GM08714 (cell line): ENCODE measurements at regions not wholly inside any gene's neighbourhood (a gene's known extent, or its start where the extent isn't known, plus 50 kb on each side); places are given as distances from the start of the nearest gene placed in this dataset.
"Not testable (repeated sequence)": the region's sequence is repeated elsewhere in the genome, so short reads cannot be mapped to it uniquely, and the experiment has no call there.

ENCODE experiments used
- H3K4me3 ChIP-seq: fragments of 200-500 bp; sonication (Bioruptor generic); 2 replicates; pipeline ENCODE4 v1.5.1; 2014; ENCODE audit warnings: mild to moderate bottlenecking, low read length, inconsistent platforms
- ZNF274 ChIP-seq: IDR thresholded peaks from 2 replicates; pipeline ENCODE4 v1.6.1; 2012; ENCODE audit warnings: mild to moderate bottlenecking, low read depth, low read length

DNA sequence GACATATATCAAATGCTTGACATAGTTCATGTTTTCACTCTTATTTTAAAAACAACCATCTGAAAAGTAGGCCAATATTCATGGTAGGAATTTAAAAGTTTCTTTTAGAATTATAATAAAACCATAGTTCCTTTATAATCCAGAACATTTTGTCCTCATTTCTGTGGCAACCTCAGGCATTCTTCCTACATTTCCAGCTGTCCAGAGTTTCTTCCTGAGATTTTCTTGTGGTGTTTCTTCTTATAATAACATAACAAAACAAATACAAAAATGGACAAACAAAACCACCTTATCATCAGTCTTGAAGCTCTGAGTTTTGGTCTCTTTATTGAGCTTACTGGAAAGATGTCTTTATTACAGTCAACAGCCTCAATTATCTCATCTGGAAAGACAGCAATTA lies 2028.6 kb upstream of the CELF4 start:
- no peak for TF ChIP-seq ZNF274

DNA sequence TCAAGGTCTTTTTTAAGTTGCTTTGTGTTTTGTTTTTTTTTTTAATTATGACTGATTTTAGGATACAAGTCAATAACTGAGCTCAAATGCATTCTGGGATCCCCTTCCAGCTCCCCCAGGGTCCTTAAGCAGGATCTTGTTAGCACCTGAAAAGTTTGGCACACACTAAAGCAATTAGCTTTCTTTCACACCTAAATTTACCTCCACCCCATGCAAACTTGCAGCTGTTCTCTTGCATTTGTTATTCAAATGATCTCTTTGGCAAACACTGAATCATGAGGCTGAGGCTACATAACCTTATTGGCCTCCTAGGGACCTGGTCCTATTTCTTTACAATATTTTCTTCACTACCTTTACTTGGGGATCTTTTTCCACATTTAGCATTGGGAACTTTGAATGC lies 2026.1 kb upstream of the CELF4 start:
- H3K4me3 ChIP-seq = no peak overlapping the region
- TF ChIP-seq ZNF274 = no peak

More for the DNA sequence above, 2028.6 kb upstream of the CELF4 start:
- H3K4me3 ChIP-seq = no peak overlapping the region

DNA sequence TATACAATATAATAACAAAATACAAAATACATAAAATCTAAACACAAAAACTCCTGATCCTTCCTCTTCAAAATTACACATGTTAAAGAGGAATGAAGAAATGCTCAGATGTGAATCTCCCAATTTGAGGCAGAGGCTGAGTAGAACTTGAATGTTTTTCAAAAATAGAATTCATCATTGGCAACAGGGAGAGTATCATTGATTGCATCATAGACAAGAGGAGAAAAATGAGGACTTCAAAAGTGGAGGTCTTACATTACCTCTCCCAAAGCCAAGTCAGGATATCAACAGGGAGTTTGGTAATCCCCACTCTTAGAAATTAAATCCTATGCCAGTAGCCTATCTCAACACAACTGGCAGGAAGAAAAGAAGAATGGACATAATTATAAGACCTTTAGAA lies 2023.9 kb upstream of the CELF4 start:
- H3K4me3 ChIP-seq = no peak overlapping the region
- no peak for TF ChIP-seq ZNF274

DNA sequence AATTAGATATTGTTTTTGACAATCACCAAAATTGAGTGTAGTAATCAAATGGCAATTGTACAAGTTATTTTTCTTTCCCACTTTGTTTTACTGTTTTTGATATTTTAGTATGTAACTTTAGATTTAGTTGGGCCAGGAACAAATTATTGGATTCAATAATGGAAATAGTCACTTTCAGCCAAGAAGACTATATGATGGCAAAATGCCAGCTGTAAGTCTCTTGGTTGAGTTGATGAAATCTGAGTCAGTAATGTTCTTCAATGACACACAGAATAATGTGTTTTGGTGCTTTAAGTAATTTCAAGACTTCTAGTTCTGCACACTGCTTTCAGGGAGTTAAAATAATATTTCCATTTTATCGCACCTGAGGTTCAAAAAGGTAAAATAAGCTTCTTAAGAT lies 2022.0 kb upstream of the CELF4 start:
- H3K4me3 ChIP-seq = no peak overlapping the region
- TF ChIP-seq ZNF274 = no peak

DNA sequence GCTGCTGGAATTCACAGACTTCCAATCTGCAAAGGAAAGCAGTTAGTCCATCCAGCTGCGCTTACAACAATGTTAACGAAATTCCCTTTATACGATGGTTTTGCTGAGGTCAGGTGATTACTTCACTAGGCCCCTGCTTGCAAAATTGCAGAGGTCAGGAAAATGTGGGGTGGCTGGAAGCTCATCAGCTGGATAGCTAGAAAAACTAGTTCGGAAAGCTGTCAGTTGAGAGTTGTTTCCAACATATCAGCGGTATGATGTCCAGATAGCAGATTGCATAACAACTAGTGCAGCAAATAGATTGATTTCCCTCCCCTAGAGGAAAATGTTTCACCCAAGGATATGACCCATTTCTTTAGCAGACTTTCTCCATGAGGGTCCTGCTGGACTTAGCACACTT lies 2021.1 kb upstream of the CELF4 start:
- TF ChIP-seq ZNF274 = no peak
- no peak overlapping the region for H3K4me3 ChIP-seq

GRCh38 chr18:39574897-39575296 lies 2009.3 kb upstream of the CELF4 start:
- no peak overlapping the region for H3K4me3 ChIP-seq
- no peak for TF ChIP-seq ZNF274

DNA sequence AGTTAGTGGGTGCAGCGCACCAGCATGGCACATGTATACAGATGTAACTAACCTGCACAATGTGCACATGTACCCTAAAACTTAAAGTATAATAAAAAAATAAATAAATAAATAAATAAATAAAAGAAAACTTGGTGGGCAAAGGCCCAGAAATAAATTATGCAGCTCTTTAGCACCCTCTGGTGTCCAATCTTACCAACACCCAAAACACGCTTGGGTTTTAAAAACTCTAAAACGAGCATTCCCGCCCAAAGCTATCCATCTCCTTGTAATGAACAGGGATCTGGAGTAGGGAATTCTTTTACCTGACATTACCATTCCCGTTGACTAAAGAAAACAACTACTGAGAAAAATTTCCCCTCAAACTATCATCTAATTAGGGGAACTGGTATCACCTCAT lies 2005.9 kb upstream of the CELF4 start:
- TF ChIP-seq ZNF274 = no peak

GRCh38 chr18:39565551-39566230 lies 2000.1 kb upstream of the CELF4 start:
- not testable (repeated sequence) for H3K4me3 ChIP-seq

More for the DNA sequence above, 2005.9 kb upstream of the CELF4 start:
- no peak overlapping the region for H3K4me3 ChIP-seq

GRCh38 chr18:39564716-39565115 lies 1999.1 kb upstream of the CELF4 start:
- no peak for TF ChIP-seq ZNF274
- no peak overlapping the region for H3K4me3 ChIP-seq

- no peak for TF ChIP-seq ZNF274
- no peak overlapping the region for H3K4me3 ChIP-seq
Measured at GRCh38 chr18:39561126-39561525, 1995.5 kb upstream of the CELF4 start.

- no peak overlapping the region for H3K4me3 ChIP-seq
- TF ChIP-seq ZNF274 = no peak
Measured at GRCh38 chr18:39558658-39559057, 1993.1 kb upstream of the CELF4 start.

- H3K4me3 ChIP-seq = no peak overlapping the region
- no peak for TF ChIP-seq ZNF274
Measured at GRCh38 chr18:39555496-39555895, 1989.9 kb upstream of the CELF4 start.

GRCh38 chr18:39550701-39551100 lies 1985.1 kb upstream of the CELF4 start:
- H3K4me3 ChIP-seq = no peak overlapping the region
- TF ChIP-seq ZNF274 = no peak

DNA sequence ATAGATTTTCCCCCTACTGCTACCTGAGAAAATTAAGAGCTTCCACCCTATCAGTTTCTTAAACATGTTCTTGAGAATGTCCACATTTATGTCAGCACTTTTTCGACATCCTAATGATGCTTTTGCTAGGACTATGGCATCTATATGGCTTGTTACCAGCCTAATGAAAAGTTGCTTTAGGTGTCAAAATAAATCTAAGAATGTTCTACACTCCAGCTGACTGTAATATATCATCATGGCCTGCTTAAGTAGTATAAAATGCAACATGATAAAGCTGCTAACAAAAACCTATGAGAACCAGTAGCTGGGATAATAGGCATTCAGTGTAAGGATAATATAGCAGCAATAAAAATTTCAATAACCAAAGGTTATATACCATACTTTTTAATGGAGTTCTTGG lies 1983.5 kb upstream of the CELF4 start:
- no peak for TF ChIP-seq ZNF274
- H3K4me3 ChIP-seq = no peak overlapping the region

DNA sequence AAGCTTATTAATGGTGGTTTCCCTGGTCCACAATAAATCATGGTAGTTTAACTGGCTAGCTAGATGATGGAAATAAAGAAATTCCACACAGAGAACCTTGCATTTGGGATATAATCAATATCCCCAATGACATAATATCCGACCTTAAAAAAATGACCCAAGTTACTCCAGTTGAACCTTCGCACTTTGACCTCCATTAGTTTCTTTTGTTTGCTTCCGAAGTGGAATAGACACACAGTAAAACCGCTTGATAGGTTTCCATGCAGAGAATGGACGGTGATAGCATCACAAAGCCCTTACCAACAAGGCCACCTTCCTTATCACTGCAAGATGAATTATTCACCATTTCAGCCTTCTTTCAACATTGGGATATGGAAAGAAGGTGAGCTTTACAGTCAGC lies 1966.1 kb upstream of the CELF4 start:
- H3K4me3 ChIP-seq = no peak overlapping the region
- no peak for TF ChIP-seq ZNF274

- TF ChIP-seq ZNF274 = no peak
- H3K4me3 ChIP-seq = no peak overlapping the region
Measured at GRCh38 chr18:39529358-39529757, 1963.8 kb upstream of the CELF4 start.
